ENCODE measurements at regions not wholly inside any gene's neighbourhood (a gene's known extent, or its start where the extent isn't known, plus 50 kb on each side); places are given as distances from the start of the nearest gene placed in this dataset.

DNA sequence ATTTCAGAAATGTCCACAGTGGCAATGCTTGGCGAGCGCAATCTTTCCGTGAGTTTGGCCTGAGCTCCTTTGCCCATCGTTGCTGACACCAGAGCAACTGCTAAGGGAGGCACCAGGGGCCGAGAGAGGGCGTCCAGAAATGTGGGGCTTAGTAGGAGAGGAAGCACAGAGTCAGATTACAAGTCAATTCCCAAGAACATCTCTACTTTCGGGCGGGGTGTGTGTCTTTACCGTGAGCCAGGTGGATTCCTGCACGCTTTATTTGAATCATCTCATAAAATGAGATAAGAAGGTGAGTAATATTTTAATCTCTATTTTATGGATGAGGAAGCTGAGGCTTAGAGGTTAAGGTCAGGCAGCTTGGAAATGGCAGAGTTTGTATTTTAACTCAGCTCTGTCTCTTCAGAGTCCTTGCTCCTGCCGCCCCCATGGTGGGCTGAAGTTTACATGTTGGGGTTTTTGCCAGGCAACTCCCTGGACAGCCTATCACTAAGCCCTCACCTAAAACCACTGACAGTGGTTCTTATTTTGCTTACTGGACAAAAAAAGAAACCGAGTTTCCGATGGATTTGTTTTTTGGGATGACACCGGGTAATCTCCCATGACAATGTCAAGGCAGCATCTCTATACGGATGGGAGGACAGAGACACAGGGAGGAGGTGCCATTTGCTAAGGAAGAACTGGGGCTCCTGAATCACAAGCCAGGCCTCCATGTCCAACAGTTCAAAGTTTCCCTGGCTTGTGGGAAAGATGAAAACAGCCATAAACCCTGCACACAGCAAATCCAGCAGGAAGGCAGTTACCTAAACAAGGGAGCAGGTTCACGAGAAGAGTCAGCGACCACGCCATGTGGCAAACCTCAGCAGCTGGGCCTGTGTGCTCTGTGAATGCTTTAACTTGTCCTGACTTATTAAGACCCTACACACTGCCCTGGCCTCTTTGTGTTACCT is 112.6 kb upstream of the SLC24A3 start:
- Mint-ChIP-seq H3K27ac (no peak overlapping the region), H3K36me3 (ENCODE audit: low read depth) (no peaks in the 10 kb centered on the region), H3K4me3 (no peak overlapping the region), H3K27me3 (no peaks in the 10 kb centered on the region), H3K4me1 (ENCODE audit: low read depth) (no peaks in the 10 kb centered on the region), H3K9me3 (no peaks in the 10 kb centered on the region)
- ChIA-PET CTCF (no interaction called here), POLR2A (no interaction called here)
- TF ChIP-seq, protein P1, sequence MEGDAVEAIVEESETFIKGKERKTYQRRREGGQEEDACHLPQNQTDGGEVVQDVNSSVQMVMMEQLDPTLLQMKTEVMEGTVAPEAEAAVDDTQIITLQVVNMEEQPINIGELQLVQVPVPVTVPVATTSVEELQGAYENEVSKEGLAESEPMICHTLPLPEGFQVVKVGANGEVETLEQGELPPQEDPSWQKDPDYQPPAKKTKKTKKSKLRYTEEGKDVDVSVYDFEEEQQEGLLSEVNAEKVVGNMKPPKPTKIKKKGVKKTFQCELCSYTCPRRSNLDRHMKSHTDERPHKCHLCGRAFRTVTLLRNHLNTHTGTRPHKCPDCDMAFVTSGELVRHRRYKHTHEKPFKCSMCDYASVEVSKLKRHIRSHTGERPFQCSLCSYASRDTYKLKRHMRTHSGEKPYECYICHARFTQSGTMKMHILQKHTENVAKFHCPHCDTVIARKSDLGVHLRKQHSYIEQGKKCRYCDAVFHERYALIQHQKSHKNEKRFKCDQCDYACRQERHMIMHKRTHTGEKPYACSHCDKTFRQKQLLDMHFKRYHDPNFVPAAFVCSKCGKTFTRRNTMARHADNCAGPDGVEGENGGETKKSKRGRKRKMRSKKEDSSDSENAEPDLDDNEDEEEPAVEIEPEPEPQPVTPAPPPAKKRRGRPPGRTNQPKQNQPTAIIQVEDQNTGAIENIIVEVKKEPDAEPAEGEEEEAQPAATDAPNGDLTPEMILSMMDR (IDR thresholded peaks at IDR 0.05): no peak
- DNase-seq (no peak), ATAC-seq (no peak)
- intact Hi-C loops (cut with micrococcal nuclease): no loop called here

DNA sequence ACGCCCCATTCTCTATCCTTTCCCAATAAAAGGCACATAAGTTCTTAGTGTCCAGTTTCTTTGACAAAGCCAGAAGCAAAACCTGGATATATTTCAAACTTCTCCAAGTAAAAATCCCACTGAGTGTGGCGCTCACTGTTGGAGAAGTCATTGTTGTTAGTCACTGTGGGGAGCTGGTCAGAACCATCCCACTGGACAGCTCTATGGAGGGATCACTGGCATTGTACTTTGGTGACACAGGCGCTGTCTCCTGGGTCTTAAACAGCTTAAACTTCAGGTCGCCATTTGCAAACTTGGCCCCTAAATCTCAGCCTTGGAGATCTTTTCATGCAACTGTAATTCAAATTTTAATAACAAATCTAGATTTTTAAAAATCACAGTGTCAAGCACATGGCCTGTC is 111.5 kb upstream of the SLC24A3 start:
- no peaks in the 10 kb centered on the region for H3K4me1 Mint-ChIP-seq (ENCODE audit: low read depth)
- H3K27ac Mint-ChIP-seq: no peak overlapping the region
- H3K4me3 Mint-ChIP-seq: no peak overlapping the region
- DNase-seq: no peak
- ChIA-PET CTCF (no interaction called here), POLR2A (no interaction called here)
- H3K27me3 Mint-ChIP-seq: no peaks in the 10 kb centered on the region
- TF ChIP-seq, protein P1 (IDR thresholded peaks at IDR 0.05): no peak
- ATAC-seq: no peak
- intact Hi-C loops (cut with micrococcal nuclease): no loop called here
- H3K36me3 Mint-ChIP-seq (ENCODE audit: low read depth): no peaks in the 10 kb centered on the region
- H3K9me3 Mint-ChIP-seq: no peaks in the 10 kb centered on the region

DNA sequence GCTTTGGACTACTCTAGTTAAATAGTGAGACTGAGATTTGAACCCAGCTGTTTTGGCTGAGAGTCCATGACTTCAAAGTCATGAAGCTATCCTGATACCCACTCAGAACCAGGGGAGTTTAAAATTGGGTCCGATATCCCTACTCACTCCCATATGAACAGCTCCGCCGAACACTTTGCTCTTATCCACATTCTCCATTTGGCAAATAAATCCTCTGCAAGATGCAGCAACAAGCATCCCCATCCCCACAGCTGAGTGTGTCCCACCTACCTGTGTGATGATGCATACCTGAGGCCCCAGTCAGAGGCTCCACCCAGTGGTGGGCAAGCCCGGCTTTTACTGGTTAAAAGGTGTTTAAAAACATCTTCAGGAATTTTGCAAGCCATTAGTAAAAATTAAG is 108.3 kb upstream of the SLC24A3 start:
- no peaks in the 10 kb centered on the region for H3K27me3 Mint-ChIP-seq
- no peak for DNase-seq
- no peak overlapping the region for H3K27ac Mint-ChIP-seq
- intact Hi-C loops (cut with micrococcal nuclease): no loop called here
- ChIA-PET POLR2A (no interaction called here), CTCF (no interaction called here)
- H3K4me1 Mint-ChIP-seq (ENCODE audit: low read depth): no peaks in the 10 kb centered on the region
- H3K36me3 Mint-ChIP-seq (ENCODE audit: low read depth): no peaks in the 10 kb centered on the region
- ATAC-seq: no peak
- TF ChIP-seq, protein P1 (IDR thresholded peaks at IDR 0.05): no peak
- H3K4me3 Mint-ChIP-seq: no peak overlapping the region
- H3K9me3 Mint-ChIP-seq: no peaks in the 10 kb centered on the region

DNA sequence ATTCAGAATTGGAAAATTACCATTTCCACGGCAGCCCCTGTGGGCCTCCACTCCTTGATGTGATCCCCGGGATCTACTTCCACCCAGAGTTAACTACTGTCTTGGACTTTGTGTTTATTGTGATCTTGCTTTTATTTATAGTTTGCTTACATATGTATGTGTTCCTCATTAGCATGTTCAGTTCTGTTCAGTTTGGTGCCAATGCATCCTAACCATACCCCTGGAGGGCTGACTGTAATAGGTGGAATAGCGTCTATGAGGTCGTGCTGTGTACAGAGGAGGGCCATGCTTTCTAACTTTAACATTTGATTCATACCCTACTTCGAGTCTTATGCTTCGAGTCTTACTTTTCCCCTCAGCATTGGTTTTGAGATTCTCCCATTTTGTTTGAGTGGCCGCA is 104.3 kb upstream of the SLC24A3 start:
- no peaks in the 10 kb centered on the region for H3K27me3 Mint-ChIP-seq
- intact Hi-C loops (cut with micrococcal nuclease): no loop called here
- ChIA-PET CTCF (no interaction called here), POLR2A (no interaction called here)
- DNase-seq (no peak), ATAC-seq (no peak)
- no peaks in the 10 kb centered on the region for H3K9me3 Mint-ChIP-seq
- no peaks in the 10 kb centered on the region for H3K36me3 Mint-ChIP-seq (ENCODE audit: low read depth)
- no peaks in the 10 kb centered on the region for H3K4me1 Mint-ChIP-seq (ENCODE audit: low read depth)
- TF ChIP-seq, protein P1 (IDR thresholded peaks at IDR 0.05): no peak
- no peak overlapping the region for H3K4me3 Mint-ChIP-seq
- H3K27ac Mint-ChIP-seq: no peak overlapping the region

DNA sequence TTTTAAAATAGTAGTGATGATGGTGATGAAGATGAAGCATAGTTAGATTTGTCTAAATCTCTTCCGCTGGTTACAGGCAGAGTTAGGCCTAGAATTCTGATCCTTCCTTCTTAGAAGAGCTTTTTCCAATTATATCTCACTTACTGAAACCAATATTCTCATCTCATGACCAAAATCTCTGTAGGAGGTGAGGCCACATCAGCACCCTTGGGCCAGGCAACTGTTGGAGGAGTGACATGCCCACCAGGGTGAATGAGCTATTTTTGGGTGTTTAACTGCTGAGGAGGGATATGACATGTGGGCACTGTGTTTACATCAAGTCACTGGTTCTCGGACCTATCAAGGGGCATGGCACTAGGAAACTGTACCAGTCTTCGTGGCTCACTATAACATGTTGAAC is 102.2 kb upstream of the SLC24A3 start:
- Mint-ChIP-seq H3K4me3 (no peak overlapping the region), H3K36me3 (ENCODE audit: low read depth) (no peaks in the 10 kb centered on the region), H3K9me3 (no peaks in the 10 kb centered on the region), H3K4me1 (ENCODE audit: low read depth) (no peaks in the 10 kb centered on the region), H3K27me3 (no peaks in the 10 kb centered on the region), H3K27ac (no peak overlapping the region)
- intact Hi-C loops (cut with micrococcal nuclease): no loop called here
- no peak for DNase-seq
- CTCF ChIA-PET: no interaction called here
- POLR2A ChIA-PET: no interaction called here
- no peak for ATAC-seq
- TF ChIP-seq, protein P1 (IDR thresholded peaks at IDR 0.05): no peak
